ENCODE measurements at regions not wholly inside any gene's neighbourhood (a gene's known extent, or its start where the extent isn't known, plus 50 kb on each side); places are given as distances from the start of the nearest gene placed in this dataset.

DNA sequence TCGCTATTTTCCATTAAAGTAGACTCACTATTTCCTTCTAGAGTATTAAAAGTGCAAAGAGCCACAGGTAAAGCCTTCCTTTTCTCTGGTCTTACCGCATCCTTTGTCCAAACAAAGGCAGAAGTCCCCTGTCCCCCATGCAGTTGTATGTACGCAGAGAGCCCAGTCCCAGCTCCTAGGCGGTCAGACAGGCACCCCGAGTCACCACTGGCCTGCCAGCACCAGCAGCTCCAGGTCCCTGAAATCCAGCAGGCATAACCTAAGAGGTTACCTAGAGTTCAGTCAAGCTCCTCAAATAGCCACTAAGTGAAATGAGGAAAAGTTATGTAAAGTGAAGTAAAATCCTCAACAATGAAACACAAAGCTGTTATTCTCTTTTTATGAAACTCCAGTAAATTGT, 60.4 kb upstream of the TWIST2 start:
- Histone ChIP-seq H3K27me3 (peaks cover 6 to 14% (median 10%) of the 10 kb centered on the region in 3 donors), H3K9me3 (no peaks in the 10 kb centered on the region), H3K4me1 (peaks cover 7 to 10% of the 10 kb centered on the region in 2 donors), H3K27ac (no peak overlapping the region), H3K36me3 (no peaks in the 10 kb centered on the region), H3K4me3 (no peak overlapping the region)
- TF ChIP-seq, protein P1, sequence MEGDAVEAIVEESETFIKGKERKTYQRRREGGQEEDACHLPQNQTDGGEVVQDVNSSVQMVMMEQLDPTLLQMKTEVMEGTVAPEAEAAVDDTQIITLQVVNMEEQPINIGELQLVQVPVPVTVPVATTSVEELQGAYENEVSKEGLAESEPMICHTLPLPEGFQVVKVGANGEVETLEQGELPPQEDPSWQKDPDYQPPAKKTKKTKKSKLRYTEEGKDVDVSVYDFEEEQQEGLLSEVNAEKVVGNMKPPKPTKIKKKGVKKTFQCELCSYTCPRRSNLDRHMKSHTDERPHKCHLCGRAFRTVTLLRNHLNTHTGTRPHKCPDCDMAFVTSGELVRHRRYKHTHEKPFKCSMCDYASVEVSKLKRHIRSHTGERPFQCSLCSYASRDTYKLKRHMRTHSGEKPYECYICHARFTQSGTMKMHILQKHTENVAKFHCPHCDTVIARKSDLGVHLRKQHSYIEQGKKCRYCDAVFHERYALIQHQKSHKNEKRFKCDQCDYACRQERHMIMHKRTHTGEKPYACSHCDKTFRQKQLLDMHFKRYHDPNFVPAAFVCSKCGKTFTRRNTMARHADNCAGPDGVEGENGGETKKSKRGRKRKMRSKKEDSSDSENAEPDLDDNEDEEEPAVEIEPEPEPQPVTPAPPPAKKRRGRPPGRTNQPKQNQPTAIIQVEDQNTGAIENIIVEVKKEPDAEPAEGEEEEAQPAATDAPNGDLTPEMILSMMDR (IDR thresholded peaks at IDR 0.05 in 4 of 5, conservative IDR thresholded peaks at IDR 0.05 in 1 of 5) = no peak
- no peak for TF ChIP-seq POLR2A (IDR thresholded peaks at IDR 0.05)
- ATAC-seq (no peak), DNase-seq (no peak)
- in situ Hi-C loops (cut with MboI; ENCODE audit: low sequenced_read_pairs in 4 of 4) (loop anchor here (10.0 to 25.0 kb wide), 2 partner anchors 423 to 425 kb away; no protein-coding TSS in a partner anchor), intact Hi-C loops (cut with DNase I; ENCODE audit: low total_unique reads) (no loop called here)

DNA sequence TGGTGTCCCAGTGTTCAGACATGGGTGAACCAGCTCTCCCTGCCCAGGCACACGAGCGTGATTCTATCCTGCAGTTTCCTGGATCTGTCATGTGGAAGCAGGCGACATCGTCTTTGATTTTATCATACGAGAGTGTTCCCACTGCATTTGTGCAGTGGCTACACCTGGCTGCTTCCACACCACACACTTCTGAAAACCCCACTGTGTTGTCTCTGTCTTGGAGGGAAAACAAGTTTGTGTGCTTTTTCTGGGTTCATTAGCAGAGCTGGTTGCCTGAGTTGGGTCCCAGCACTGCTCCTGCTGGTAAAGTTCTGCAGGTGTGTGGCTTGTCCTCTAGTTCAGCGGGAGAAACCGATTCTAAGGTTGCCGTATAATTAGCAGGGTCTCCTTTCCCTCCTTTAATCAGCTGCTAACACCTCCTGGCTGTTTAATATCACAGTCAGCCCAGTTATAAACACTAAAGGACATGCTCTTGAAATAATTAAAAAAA, 58.5 kb upstream of the TWIST2 start:
- peaks cover 11 to 20% (median 12%) of the 10 kb centered on the region in 3 donors for H3K27me3 ChIP-seq
- no peaks in the 10 kb centered on the region for H3K9me3 ChIP-seq
- DNase-seq (no peak), ATAC-seq (no peak)
- intact Hi-C loops (cut with DNase I; ENCODE audit: low total_unique reads) = no loop called here
- TF ChIP-seq, protein P1 (IDR thresholded peaks at IDR 0.05 in 4 of 5, conservative IDR thresholded peaks at IDR 0.05 in 1 of 5) = no peak
- no peak for TF ChIP-seq POLR2A (IDR thresholded peaks at IDR 0.05)
- in situ Hi-C loops (cut with MboI; ENCODE audit: low sequenced_read_pairs in 4 of 4) = loop anchor here (10.0 to 25.0 kb wide), 2 partner anchors 425 to 427 kb away; no protein-coding TSS in a partner anchor
- peaks cover 4 to 8% of the 10 kb centered on the region in 2 donors for H3K4me1 ChIP-seq
- H3K36me3 ChIP-seq = no peaks in the 10 kb centered on the region
- H3K4me3 ChIP-seq = no peak overlapping the region
- no peak overlapping the region for H3K27ac ChIP-seq

DNA sequence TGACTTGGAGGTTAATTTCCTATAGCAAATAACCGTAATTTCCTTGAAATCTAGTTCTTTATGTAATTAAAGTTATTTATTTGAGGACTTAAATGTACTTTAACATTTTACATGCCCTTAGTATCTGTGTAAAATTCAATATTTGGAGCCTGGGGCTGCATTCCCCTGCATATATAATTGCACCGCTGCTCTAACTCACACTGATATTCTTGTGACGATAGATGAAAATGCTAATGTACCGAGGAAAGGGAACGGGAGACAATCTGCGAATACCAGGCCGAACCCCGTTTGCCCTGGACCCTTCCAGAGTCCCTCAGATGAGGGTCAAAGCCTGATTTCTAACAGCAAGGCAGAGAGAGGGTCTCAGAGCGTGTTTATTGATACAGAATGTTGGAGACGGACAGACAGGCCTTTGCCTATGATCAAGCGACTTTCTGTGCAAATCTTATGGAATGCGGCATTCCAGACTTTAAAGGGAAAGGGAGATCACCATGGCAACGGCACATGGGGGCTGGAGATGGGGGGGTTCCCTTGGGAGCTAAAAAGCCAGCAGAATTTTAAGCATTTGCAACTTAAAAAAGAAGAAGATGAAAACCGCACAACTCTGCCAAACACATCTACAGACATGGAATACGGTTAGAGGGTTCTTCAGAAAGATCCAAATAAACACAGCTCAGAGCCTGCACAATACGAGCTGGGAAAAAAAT, 57.6 kb upstream of the TWIST2 start:
- Histone ChIP-seq H3K36me3 (no peaks in the 10 kb centered on the region), H3K27me3 (peaks cover 11 to 20% (median 12%) of the 10 kb centered on the region in 3 donors), H3K27ac (no peak overlapping the region), H3K9me3 (no peaks in the 10 kb centered on the region), H3K4me1 (no peaks in the 10 kb centered on the region), H3K4me3 (no peak overlapping the region)
- DNase-seq (no peak), ATAC-seq (no peak)
- TF ChIP-seq, protein P1 (IDR thresholded peaks at IDR 0.05 in 4 of 5, conservative IDR thresholded peaks at IDR 0.05 in 1 of 5) = no peak
- no peak for TF ChIP-seq POLR2A (IDR thresholded peaks at IDR 0.05)
- intact Hi-C loops (cut with DNase I; ENCODE audit: low total_unique reads) (no loop called here), in situ Hi-C loops (cut with MboI; ENCODE audit: low sequenced_read_pairs in 4 of 4) (loop anchor here in 2 of 4 donors (25.0 kb wide), 1 partner anchor 428 kb away; no protein-coding TSS in a partner anchor)

DNA sequence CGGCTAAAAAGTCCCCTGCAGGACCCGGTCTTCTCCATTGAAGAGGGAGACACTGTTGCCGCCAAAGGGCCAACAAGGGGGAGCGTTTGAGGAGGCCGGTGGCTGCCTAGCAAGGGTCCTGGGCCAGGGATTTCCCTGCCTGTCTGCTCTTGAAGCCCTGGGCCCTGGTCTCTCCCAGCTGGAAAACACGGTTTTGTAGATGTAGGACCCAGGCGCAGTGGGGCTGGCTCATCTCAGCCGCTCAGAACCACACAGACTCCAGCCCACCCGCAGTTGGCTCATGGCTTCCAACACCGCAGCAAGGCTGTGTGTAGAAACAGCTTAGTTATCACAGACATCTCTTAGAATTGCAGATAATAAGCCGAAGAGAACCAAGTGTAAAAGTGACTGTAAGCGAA, 57.1 kb upstream of the TWIST2 start:
- no peaks in the 10 kb centered on the region for H3K9me3 ChIP-seq
- intact Hi-C loops (cut with DNase I; ENCODE audit: low total_unique reads) = no loop called here

More for the DNA sequence above, 57.1 kb upstream of the TWIST2 start:
- no peak for ATAC-seq
- Histone ChIP-seq H3K27me3 (peaks cover 11 to 23% (median 12%) of the 10 kb centered on the region in 3 donors), H3K4me1 (no peaks in the 10 kb centered on the region), H3K4me3 (no peak overlapping the region), H3K27ac (no peak overlapping the region), H3K36me3 (no peaks in the 10 kb centered on the region)
- DNase-seq = no peak
- no peak for TF ChIP-seq POLR2A (IDR thresholded peaks at IDR 0.05)
- TF ChIP-seq, protein P1 (IDR thresholded peaks at IDR 0.05 in 4 of 5, conservative IDR thresholded peaks at IDR 0.05 in 1 of 5) = no peak
- in situ Hi-C loops (cut with MboI; ENCODE audit: low sequenced_read_pairs in 4 of 4) = loop anchor here in 2 of 4 donors (25.0 kb wide), 1 partner anchor 429 kb away; no protein-coding TSS in a partner anchor
